NCI-H510A treated with DMSO at 0.1 percent for 48 hours (cell line): ENCODE measurements at regions not wholly inside any gene's neighbourhood (a gene's known extent, or its start where the extent isn't known, plus 50 kb on each side); places are given as distances from the start of the nearest gene placed in this dataset.

Source experiments
- DNase-seq: peaks from one replicate; lab custom pipeline; 2025; lab: John Stamatoyannopoulos, UW

DNA sequence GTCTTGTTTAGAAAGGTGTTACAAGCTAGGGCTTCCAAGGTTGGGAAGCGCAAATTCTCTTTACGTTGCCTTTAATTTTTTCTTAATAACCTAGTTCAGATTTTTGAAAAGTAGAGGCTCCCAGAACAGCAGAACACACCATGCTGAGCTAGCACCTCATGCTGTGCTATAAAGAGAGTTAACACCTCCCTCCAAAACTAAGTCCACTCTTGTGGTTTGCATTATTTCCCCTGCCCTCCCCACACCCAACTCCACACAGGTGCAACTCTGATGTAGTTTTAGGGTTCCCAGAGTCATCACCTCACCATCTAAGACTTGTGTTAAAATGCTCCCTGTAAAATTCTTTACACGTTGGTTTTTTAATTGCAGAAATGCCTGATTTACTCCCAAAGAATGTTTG, 459.4 kb upstream of the JARID2 start:
- DNase-seq: no peak

DNA sequence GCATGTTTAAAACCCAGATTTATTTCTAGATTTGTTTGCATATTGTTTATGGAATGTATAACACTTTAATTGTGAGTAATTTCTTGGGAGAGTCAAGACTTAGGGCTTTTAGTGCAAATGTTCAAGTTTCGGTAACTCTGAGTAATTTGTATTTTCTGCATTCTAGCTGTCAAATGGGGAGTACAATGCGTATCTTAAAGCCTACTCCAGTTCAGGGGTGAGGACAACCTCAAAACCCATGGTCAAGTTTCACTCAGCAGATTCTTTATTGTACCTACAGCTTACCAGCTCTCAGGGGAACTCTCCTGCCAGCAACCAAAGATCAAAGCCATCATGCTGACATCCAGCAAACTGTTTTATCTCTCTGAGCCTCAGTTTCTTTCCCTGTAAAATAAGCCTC, 458.6 kb upstream of the JARID2 start:
- no peak for DNase-seq

DNA sequence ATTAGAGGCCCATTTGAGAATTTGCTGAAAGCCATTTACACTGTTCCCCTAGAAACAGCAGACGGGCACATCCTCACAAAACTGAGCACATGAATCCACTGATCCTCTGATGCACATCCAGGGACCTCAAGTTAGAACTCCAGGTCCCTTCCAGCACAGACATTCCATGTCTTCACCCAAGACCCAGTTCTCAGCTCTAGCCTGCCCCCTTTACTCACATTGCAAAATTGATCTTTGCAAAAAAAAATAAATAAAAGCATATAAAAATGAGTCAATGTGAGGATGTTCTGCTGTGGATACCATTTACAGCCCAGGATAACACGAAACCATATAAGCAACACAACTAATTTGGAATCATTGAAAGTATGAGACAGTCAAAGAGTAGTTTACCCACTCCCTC, 458.2 kb upstream of the JARID2 start:
- DNase-seq: no peak

DNA sequence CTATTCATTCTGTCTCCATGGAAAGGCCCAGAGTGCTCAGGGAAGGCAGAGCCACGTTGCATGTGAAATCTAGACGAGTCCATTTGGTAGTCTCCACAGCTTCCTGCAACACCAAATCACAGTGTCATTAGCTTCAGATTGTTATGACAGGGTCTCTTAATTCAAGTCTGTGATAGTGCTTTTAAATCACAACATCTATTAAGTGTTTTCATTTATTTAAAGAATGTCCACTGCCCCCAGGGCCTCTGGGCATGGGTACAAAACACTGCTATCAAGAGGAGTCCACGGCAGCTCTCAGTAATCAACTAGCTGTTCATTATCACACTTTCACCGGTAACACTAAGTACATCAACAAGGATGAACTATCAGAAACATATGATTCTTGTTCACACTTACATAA, 455.9 kb upstream of the JARID2 start:
- DNase-seq: no peak

DNA sequence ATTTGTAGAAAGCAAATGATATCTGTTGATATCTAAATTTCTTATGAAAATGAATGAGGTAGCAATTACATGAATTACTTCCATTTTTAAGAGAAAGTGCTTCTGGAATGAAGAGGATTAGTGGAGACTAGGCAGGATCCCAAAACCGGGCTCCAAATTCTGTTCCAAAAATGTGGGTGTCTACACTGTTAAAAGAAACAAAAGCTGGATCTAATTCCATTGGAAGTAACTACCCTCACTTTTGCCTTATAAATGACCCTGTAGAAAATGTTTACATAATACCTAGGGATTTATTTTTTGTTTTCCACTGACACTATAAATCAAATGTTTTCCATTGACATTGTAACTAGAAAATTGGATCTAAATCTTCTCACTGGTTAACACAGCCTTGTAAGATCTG, 454.9 kb upstream of the JARID2 start:
- DNase-seq: no peak

DNA sequence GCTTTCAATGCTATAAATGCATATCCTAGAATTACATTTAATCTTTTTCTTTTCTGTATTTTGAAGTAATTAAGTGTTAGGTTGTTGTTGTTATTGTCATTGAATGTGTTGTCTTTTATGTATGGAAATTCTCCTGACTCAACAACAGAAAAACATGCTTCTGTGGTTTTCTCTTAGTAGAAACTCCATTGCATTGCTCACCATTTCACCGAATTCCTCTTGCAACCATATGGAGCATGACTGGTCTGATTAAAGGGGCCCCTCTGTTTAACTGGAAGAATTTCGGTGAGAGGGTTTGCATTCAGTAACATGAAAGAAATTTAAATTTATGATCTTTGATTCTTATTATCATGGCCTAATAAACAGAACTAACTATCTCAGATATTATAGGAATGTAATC, 454.3 kb upstream of the JARID2 start:
- no peak for DNase-seq

DNA sequence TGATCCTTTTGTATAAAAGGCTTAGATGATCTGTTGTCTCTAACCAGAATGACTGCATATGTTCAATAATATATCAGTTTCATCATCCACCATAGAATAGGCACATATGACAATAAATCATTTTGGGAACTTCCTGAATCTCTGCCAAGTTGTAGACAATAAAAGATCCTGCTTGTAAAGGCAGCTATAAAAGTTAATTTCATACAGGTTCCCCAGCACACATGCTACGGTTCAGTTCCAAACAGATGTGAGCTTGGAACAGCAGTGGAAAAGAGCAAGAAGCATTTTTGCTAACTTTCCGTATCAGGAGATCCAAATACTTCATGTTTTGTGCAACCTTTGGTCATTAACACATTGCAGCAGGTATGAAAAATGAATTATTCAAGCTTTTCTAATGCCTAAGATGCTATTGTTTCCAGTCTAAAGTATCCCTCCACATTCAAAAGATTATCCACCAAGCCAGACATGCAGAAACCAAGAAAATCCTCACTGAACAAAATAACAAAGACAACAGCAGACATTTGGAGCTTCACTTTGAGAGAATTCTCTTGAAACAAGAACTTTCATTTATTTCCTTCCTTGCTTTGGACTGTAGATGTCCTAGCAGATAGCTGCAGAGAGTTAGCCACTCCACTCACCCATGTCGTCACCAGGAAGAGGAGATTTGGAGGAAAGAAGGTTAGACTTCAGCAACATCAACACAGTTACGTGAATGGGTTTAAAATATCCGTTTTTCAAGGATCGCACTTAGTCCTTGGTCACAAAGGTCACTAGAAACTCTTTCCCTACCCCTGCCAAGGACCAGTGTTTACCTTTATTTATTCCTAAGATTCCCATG, 453.5 kb upstream of the JARID2 start:
- peak; percentile 2 for DNase-seq

DNA sequence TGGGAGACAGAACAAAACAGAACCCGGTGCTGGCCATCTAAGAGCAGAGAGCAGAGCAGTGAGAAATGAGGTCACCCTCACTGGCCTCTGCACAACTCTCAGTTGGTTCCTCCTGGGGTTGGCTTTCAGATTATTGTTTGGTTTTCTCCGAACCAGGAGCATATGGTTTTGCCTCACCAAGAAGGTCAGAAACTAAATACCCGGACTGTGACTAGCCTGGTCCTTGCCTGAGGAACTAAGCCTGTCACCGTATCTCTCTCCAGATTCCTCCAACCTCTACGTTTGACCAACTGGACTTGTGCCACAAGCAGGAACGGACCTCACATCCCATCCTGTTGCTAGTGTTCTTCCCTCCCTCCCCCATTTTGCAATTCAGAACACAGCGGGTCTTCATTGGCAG, 450.4 kb upstream of the JARID2 start:
- DNase-seq: no peak

DNA sequence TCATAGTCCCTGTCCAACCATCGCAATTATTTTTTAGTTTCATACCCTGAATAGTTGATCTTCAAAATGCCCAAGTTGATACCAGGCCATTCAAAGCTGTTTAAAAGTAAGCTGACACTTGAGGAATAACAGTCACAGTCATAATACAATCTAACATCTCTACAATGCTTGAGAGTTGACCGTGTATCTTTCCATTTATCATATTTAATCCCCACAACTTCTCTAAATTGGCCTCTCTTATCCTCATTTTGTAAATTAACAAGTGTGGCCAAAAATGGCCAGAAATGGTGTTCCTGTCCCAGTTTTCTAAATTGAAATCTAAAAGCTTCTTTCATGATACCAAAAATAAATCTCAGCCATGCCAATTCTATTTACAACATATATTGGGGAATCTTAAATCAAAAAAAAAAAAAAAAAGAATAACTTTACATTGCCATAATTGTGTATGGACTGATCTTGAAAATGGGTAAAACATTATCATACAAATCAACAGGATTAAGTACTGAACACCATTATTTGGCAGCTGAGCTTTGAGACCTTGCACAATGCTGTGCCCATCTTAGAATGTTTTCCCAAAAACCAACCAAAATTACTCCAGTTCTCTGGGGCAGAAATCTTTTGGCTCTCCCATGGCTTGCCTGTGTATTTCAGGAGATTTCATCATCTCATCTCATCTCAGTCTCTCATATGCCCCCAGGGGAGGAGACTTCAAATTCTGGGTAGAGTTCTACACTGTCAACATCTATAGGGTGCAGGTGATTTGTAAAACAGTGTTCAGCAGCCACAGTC, 448.7 kb upstream of the JARID2 start:
- no peak for DNase-seq

DNA sequence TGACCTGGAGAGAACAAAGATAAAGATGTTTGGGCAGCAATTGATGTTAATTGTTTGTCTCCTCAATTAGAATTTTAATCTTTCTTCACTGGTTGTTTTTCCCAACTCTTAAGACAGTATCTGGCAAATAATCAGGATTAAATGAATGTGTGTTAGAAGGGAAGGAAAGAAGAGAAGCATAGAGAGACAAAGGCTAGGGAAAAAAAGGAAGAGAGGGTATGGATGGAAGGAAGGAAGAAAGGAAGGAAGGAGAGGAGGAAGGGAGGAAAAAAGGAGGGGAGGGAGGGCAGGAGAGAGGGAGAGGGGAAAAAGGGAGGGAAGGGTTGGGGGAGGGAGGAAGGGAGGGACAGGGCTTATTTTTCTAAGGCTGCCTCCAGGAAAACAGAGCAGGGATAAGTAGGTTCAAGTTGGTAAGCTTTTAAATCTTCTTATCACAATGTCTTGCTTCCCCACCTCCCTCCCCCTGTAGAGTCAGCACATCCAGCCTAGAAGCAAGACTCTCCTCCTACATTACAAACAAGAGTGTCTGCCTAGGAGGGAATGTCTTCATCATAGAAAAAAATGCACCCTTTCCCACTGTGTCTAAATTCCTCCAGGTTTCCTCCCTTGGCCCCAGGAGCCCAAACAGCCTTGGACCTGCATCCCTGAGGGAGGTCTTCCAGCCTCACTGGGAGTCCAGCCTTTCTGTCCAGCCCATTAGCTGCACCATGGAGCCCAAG, 447.8 kb upstream of the JARID2 start:
- no peak for DNase-seq

DNA sequence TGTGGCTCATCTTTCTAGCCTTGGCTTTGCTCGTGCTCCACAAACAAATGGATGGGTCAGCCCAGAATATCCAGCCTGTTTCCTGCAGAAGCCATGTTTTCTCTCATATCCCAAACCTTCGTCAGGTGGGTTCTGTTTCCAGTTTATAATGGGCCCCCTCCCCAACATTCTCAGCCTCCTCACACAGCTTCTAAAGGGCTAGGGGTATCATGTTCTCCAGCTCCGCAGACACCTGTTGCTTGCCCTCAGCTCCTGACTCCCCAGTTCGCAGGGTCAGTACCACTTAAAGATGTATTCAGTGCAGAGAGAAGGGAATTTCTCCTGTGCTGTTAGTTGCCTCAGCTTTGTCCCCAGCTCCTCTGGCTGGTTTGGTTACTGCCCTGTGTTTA, 447.3 kb upstream of the JARID2 start:
- no peak for DNase-seq

DNA sequence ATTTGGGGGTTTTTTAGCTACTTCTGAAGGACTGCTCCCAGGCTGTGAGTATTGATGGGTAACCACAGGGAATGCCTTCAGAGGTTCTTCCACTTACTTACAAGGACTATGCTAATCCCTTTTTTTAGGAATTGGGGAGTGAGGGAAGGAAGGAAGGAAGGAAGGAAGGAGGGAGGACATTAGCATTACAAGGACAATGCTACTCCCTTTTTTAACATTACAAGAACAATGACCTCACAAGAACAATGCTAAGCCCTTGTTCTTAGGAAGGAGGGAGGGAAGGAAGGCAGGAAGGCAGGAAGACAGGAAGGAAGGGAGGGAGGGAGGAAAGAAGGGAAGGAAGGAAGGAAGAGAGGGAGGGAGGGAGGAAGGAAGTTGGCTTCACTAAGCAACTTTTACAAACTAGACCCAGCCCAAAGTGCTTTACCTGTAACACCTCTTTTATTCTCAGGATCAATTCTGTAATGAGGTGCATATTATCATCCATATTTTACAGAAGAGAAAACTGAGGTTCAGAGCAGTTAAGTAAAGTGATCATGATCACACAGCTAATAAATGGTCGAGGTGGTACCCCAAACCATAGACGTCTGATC, 446.8 kb upstream of the JARID2 start:
- DNase-seq: no peak

DNA sequence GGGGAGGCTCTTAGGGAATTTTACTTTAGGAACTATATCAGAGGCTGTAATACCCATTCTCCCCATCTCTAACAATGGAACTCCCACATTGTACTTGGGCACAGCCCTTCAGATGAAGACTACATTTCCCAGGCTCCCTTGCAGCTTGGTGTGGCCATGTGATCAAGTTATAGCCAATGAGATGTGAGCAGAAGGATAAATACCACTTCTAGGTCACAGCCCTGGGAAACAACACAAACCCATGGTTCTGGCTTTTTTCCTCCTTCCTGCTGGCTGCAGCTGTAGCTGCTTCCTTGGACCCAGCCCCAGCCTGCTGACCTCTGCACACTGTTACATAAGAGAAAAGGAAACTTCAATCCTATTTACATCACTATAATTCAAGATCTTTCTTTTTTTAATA, 445.9 kb upstream of the JARID2 start:
- peak; percentile 17 for DNase-seq

DNA sequence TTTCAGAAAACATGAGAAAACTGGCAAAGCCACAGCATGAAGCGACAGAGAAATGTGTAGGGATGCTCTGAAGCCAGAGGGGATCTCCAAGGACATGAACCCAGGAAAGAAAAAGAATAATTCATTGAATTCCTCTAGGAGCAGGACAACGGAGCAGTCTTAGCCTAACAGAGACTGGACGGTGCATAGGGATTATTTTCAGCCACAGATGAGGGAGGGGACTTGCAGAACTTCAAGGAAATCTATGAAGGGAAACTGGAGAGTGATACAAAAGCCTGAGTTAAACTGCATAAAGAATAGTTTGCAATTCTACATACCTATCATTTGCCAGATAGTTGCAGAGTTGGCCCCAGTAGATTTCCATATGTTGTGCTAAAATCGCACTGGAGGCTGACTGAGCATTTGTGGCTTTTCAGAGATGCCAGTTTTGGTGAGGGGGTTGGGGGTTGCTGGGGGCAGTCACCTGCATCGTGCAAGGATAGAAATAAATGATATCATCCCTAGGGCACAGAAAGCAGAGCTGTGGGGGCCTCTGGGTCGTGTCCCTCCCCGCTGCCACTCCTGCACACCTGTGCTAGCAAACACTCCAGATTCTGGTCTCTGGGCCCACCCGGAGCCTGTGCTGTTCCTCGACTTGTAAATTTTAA, 443.2 kb upstream of the JARID2 start:
- no peak for DNase-seq

DNA sequence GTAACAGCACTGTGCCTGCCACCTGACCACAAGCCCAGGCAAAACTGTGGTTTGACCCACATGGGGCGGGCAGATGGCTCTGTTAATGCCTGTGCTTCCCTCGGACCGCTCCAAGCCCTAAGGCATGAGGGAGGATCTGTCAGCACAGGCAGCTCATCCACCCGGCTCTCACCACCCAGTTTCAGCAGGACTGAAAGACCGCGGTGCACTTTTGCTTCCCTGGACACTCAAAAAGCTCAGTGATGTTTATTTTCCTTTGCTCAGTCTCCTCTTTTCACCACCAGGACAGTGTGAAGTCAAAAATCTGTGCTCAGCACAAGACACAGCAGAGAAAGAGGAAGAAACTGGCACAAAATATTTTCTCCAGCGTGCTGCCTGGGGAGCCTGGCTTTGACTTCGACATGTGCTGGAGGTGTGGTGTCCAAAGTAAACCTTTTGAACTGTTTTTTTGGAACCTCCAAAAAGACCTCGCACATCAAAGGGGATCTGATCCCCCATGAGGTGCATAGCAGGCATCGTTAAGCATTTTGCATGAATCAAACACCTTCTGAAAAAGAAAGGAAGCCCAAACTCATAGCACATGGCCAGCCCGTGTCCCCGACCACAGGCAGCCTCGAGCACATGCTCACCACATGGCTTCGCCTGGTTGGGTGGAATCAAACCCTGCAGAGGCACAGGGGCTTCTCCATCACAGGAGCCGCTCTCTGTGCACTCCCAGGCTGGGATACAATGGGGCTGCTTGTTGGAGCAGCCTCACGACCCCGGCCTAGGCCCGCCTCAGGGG, 441.7 kb upstream of the JARID2 start:
- DNase-seq: no peak

DNA sequence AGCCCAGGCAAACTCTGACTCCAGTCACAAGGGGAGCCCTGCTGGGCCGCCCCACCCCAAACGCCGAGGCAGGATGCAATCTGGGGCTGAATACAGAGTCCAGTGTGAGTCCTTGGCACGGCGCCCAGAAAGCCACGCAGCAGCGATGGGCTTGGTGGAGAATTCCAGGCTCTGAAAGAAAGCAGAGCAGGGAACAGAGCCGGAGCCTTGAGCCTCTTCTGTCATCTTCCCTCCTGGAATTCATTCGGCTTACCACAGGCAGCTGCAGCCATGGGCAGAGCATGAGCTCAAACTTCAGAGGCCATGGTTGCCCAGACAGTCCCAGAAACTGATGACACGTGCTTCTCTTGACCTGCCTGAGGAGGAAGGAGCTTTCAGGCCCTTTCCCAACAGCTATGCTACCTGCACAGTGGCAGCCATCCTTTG, 441.1 kb upstream of the JARID2 start:
- DNase-seq: peak; percentile 28

DNA sequence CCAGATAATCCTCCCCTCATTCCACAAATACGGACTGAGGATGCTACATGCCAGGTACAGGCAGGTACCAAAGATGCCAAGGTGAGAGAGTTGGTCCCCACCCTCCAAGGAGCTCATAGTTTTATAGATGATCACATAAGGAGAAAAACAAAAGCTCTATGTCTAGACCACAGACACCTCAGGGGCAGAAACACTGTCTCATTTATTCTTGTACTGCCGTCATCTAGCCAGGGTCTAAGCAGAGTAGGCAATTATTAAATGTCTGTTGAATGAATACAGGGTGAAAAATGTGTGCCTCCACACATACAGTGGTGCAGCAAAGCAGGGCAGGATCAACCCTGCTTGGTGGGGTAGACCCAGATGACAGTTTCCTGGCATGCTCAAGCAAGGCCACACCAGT, 439.8 kb upstream of the JARID2 start:
- no peak for DNase-seq

DNA sequence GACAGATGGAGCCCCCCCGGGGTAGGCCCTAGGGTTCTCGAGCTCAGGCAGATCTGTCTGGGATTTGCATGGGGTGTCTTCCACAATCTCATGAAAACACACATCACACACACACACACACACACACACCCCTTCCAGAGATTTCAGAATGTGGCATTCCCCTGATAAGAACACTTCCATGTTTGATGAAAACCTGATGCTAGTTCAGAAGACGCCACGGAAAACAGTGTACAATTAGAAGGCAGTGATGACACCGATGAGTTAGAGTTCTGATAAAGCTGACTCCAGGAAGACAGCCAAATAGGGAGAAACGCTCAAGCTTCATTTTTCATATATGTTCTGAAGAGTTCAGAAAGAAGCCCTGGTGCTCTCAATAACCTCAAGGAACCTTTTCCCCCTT, 438.7 kb upstream of the JARID2 start:
- DNase-seq: no peak

DNA sequence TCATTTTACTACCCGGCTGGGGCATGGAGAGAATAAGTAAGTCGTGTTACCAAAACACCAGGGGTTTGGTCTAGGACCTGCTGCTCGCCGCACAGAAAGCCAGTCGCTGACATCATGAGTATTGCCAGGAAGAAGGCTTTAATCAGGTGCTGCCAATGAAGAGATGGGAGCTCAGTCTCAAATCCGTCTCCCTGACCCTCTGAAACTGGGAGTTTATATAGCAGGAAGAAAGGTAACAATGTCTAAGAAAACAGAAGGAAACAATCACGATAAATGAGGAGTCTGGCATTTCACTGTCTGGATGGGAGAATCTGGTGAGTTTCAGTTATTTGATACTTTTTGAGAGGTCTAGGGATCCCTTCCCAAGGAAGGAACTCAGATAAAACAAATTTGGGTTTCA, 437.9 kb upstream of the JARID2 start:
- no peak for DNase-seq

DNA sequence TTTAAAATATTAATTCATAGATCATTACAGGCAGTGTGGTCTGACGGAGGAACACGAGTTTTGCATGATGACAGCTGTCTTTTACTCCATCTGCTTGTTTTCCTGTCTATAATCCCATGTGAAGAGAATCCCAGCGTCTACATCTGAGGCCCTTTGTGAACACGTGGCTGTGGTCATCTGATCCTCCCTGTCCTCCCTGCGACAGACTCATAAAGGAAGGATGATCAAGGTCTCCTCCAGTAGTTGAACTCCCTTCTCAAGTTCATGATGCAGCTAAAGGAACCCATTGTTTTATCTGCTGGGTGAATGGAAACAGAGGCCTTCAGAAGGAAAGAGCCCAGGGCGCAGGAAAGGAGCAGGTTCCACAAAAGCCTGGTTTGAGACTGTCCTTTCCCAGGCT, 435.8 kb upstream of the JARID2 start:
- no peak for DNase-seq

DNA sequence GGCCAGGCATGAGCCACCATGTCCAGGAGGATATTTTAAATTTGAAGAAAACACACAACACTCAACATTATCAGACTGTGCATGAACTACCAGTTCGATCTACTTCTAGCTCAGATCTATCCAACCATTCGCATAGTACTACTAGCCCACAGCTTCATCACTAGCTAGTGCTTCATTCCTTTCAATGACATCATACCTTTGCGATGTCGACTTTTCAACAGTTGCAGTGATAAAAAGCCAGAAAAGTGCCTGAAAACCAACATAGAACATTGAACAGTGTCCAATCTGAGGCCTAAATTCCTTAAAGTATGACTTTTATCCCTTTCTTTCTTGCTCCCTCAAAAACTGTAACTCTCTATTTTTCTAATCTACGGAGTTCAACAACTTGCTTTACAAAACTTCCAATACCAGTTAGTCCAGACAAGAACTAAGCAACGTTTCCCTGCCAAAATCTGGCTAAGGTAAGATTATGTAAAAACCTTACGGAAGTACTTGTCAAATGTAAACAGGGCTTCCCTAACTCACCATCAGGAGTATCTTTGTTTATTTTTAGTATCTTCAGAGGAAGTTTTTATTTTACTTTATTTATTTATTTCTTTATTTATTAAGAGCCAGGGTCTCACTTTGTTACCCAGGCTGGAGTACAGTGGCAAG, 434.0 kb upstream of the JARID2 start:
- DNase-seq: no peak
